HepG2 (cell line): ENCODE measurements at regions not wholly inside any gene's neighbourhood (a gene's known extent, or its start where the extent isn't known, plus 50 kb on each side); places are given as distances from the start of the nearest gene placed in this dataset.

Experiments
- ATAC-seq: fragments of 200-7000 bp; cut with Tn5 transposase; 3 replicates; pipeline ENCODE4 v1.9.1; 2020; ENCODE audit warnings: mild to moderate bottlenecking, moderate library complexity
- BruUV-seq: library from RNA; stranded (reverse); fragments of 400-500 nt; replicated peaks from 2 replicates; lab custom pipeline; 2021; lab: Mats Ljungman, UMichigan
- CTCF ChIA-PET: fragments of 300-600 bp; formaldehyde crosslinking; extraction: SDS; loops from one replicate; lab custom pipeline; 2021; ENCODE audit warnings: low total read pairs, inconsistent platforms, low intra/inter-chr PET ratio; lab: Yijun Ruan, JAX
- POLR2A ChIA-PET: fragments of 350-600 bp; sonication (Branson Sonifier 250); formaldehyde crosslinking; loops from one replicate; lab custom pipeline; 2020; ENCODE audit warnings: antibody characterized with exemption, inconsistent platforms; lab: Yijun Ruan, JAX
- DNase-seq: peaks from one replicate; pipeline ENCODE4 v3.0.0-alpha.2; 2015; ENCODE audit warnings: low spot score
- FAIRE-seq: peaks from 3 replicates; lab custom pipeline; 2011; peaks lifted over from hg19 to GRCh38; lab: Jason Lieb, UNC
- H2AFZ ChIP-seq: one replicate; pipeline ENCODE4 v1.6.1; 2011; ENCODE audit warnings: low read length, inconsistent platforms
- H3K27ac ChIP-seq: fragments of 300-600 bp; 3 replicates; pipeline ENCODE4 v1.8.0; 2011; ENCODE audit warnings: mixed run types, mild to moderate bottlenecking, mixed read lengths, low read length, inconsistent platforms; ENCODE audit not compliant: insufficient read depth; ENCODE audit errors: extremely low read length
- H3K27me3 ChIP-seq, 2 experiments: fragments of 200-600 bp in 1 of 2; 2 replicates in 1 of 2; 3 replicates in 1 of 2; pipeline versions ENCODE4 v1.6.0 to v1.8.0; 2011; ENCODE audit warnings: low read length in 2 of 2, mild to moderate bottlenecking in 2 of 2, moderate library complexity in 2 of 2, inconsistent platforms in 1 of 2; ENCODE audit not compliant: insufficient read depth in 2 of 2, control insufficient read depth in 1 of 2
- H3K36me3 ChIP-seq, 2 experiments: fragments of 200-600 bp in 1 of 2; replicated peaks in 1 of 2; 2 replicates in 1 of 2; 3 replicates in 1 of 2; pipeline versions ENCODE4 v1.5.1 to v1.8.0; 2011; ENCODE audit warnings: low read length in 2 of 2, inconsistent platforms in 1 of 2; ENCODE audit not compliant: insufficient read depth in 2 of 2, control insufficient read depth in 1 of 2
- H3K4me1 ChIP-seq: 2 replicates; pipeline ENCODE4 v1.5.1; 2012; ENCODE audit warnings: low read length, inconsistent platforms; ENCODE audit not compliant: insufficient read depth
- H3K4me2 ChIP-seq: 2 replicates; pipeline ENCODE4 v1.6.0; 2011; ENCODE audit warnings: low read depth, low read length, inconsistent platforms
- H3K4me3 ChIP-seq, 3 experiments: fragments of 200-600 bp in 1 of 3; sonication (generic), shearing (Covaris generic) in 1 of 3; replicated peaks in 1 of 3; 2 replicates each; pipeline ENCODE4 v1.5.1; 2011 to 2016; ENCODE audit warnings: low read length in 3 of 3, inconsistent platforms in 2 of 3, low read depth in 2 of 3, mild to moderate bottlenecking in 2 of 3, control low read depth in 1 of 3, mixed read lengths in 1 of 3; ENCODE audit not compliant: insufficient read depth in 1 of 3
- H3K79me2 ChIP-seq: one replicate; pipeline ENCODE4 v1.6.1; 2011; ENCODE audit warnings: low read length, inconsistent platforms; ENCODE audit not compliant: insufficient read depth
- H3K9ac ChIP-seq: 2 replicates; pipeline ENCODE4 v1.6.0; 2011; ENCODE audit warnings: mild to moderate bottlenecking, low read depth, low read length, inconsistent platforms; ENCODE audit not compliant: insufficient read depth
- H3K9me3 ChIP-seq: 2 replicates; pipeline ENCODE4 v1.5.1; 2012; ENCODE audit warnings: mild to moderate bottlenecking, low read length
- H4K20me1 ChIP-seq: 2 replicates; pipeline ENCODE4 v1.6.0; 2011; ENCODE audit warnings: inconsistent platforms, mild to moderate bottlenecking, low read length, moderate library complexity; ENCODE audit not compliant: insufficient read depth
- ELF1 ChIP-seq: sonication (generic); formaldehyde crosslinking; IDR thresholded peaks from 2 replicates; pipeline ENCODE4 v1.4.0; 2020; ENCODE audit warnings: missing genetic modification reagents
- FOXA3 ChIP-seq: IDR thresholded peaks from 2 replicates; pipeline ENCODE4 v1.6.1; 2016; ENCODE audit warnings: missing genetic modification reagents, missing compliant biosample characterization
- HOXA7 ChIP-seq: sonication (generic); formaldehyde crosslinking; IDR thresholded peaks from 2 replicates; pipeline ENCODE4 v1.8.1; 2022; ENCODE audit warnings: mild to moderate bottlenecking, missing genetic modification reagents, moderate library complexity
- NFE2 ChIP-seq: sonication (generic); formaldehyde crosslinking; IDR thresholded peaks from 2 replicates; pipeline ENCODE4 v1.4.0; 2020; ENCODE audit warnings: missing genetic modification reagents
- NR3C1 ChIP-seq: sonication (generic); formaldehyde crosslinking; IDR thresholded peaks from 2 replicates; pipeline ENCODE4 v1.4.0; 2020; ENCODE audit warnings: missing genetic modification reagents
- POLR2AphosphoS5 ChIP-seq: IDR thresholded peaks from 2 replicates; pipeline ENCODE4 v1.6.1; 2012; ENCODE audit warnings: low read depth, low read length
- PRDM10 ChIP-seq: sonication (generic); formaldehyde crosslinking; IDR thresholded peaks from 2 replicates; pipeline ENCODE4 v1.4.0; 2020; ENCODE audit warnings: low read depth, missing genetic modification reagents
- PREB ChIP-seq: sonication (generic); formaldehyde crosslinking; IDR thresholded peaks from 2 replicates; pipeline ENCODE4 v1.4.0; 2020; ENCODE audit warnings: missing genetic modification reagents
- RCOR2 ChIP-seq: IDR thresholded peaks from 2 replicates; pipeline ENCODE4 v1.6.1; 2016; ENCODE audit warnings: missing biosample characterization, missing genetic modification reagents
- SSRP1 ChIP-seq: IDR thresholded peaks from 2 replicates; pipeline ENCODE4 v1.6.1; 2016; ENCODE audit warnings: control low read depth
- STAG1 ChIP-seq: sonication (generic); formaldehyde crosslinking; IDR thresholded peaks from 2 replicates; pipeline ENCODE4 v1.4.0; 2020; ENCODE audit warnings: missing genetic modification reagents
- TFAP4 ChIP-seq: sonication (generic); IDR thresholded peaks from 2 replicates; pipeline ENCODE4 v1.6.1; 2016; ENCODE audit warnings: low read depth, borderline replicate concordance
- ZBTB46 ChIP-seq: sonication (generic); formaldehyde crosslinking; IDR thresholded peaks from 2 replicates; pipeline ENCODE4 v1.4.0; 2020; ENCODE audit warnings: mild to moderate bottlenecking, missing genetic modification reagents, borderline replicate concordance
- ZNF546 ChIP-seq: sonication (generic); formaldehyde crosslinking; conservative IDR thresholded peaks from 2 replicates; pipeline ENCODE4 v1.8.1; 2023; ENCODE audit warnings: mild to moderate bottlenecking, missing genetic modification reagents
- ZNF558 ChIP-seq: sonication (generic); formaldehyde crosslinking; IDR thresholded peaks from 2 replicates; pipeline ENCODE4 v1.9.0; 2022; ENCODE audit warnings: mild to moderate bottlenecking, missing genetic modification reagents, borderline replicate concordance
- ZNF605 ChIP-seq: sonication (generic); formaldehyde crosslinking; IDR thresholded peaks from 2 replicates; pipeline ENCODE4 v1.8.0; 2022; ENCODE audit warnings: mild to moderate bottlenecking, missing genetic modification reagents
- WGBS: methylation state at CpG from one replicate; pipeline ENCODE4 v1.1.6; 2017; ENCODE audit warnings: low lambda C conversion rate; 5-methylcytosine and 5-hydroxymethylcytosine counted together
- in situ Hi-C: cut with HindIII; loops from 2 replicates; pipeline ENCODE4 v1.10.0; 2017; ENCODE audit warnings: low pct_unique_long_range_greater_than_20kb; ENCODE audit not compliant: extremely low pct_ligation_motif_present
- intact Hi-C: fragments of 100-400 bp; cut with micrococcal nuclease; formaldehyde crosslinking; loops from one replicate; pipeline ENCODE4 v1.10.0; 2022; ENCODE audit not compliant: unreplicated experiment

GRCh38 chr2:105617631-105618350 is 126.9 kb upstream of the NCK2 start:
- Histone ChIP-seq H3K36me3 (no peaks in the 10 kb centered on the region), H3K4me1 (peaks cover 12% of the 10 kb centered on the region), H3K9ac (no peak overlapping the region), H3K79me2 (no peaks in the 10 kb centered on the region), H3K4me3 (no peak overlapping the region), H3K27ac (no peak overlapping the region), H4K20me1 (no peaks in the 10 kb centered on the region), H3K9me3 (no peaks in the 10 kb centered on the region), H3K27me3 (peaks cover 0 to 37% of the 10 kb centered on the region in 2 experiments; a peak in 2 of 5 replicates), H3K4me2 (no peak overlapping the region), H2AFZ (no peak overlapping the region)
- CTCF ChIA-PET = no interaction called here
- FAIRE-seq = no peak
- ATAC-seq = peak; percentile 92
- intact Hi-C loops = no loop called here
- DNase-seq = peak; percentile 76
- POLR2A ChIA-PET = no interaction called here
- 14% methylated on average over 11 of the region's 12 CpGs for WGBS
- BruUV-seq = no TSS peak
- in situ Hi-C loops = no loop called here
- TF ChIP-seq TFAP4 (peak; percentile 62; the same call in 1 of the 2 replicates), ZNF558 (CRISPR knock-in tag) (no peak), STAG1 (peak; percentile 15; the same call in 1 of the 2 replicates), NR3C1 (no peak), RCOR2 (CRISPR knock-in tag) (no peak), PREB (CRISPR knock-in tag) (no peak), ZNF605 (CRISPR knock-in tag) (no peak), HOXA7 (CRISPR knock-in tag) (no peak), NFE2 (peak; percentile 63; the same call in 1 of the 2 replicates), ELF1 (CRISPR knock-in tag) (no peak), SSRP1 (CRISPR knock-in tag) (no peak), PRDM10 (CRISPR knock-in tag) (peak; percentile 74; the same call in 1 of the 2 replicates), FOXA3 (CRISPR knock-in tag) (peak; percentile 71), ZNF546 (CRISPR knock-in tag) (no peak), POLR2AphosphoS5 (no peak), ZBTB46 (CRISPR knock-in tag) (no peak)
